Astrocyte (in vitro differentiated cells and primary cell): ENCODE measurements at regions not wholly inside any gene's neighbourhood (a gene's known extent, or its start where the extent isn't known, plus 50 kb on each side); places are given as distances from the start of the nearest gene placed in this dataset.

Experiments
- DNase-seq: peaks from one replicate; pipeline ENCODE4 v3.0.0-alpha.2; 2010; ENCODE audit warnings: low read depth
- FAIRE-seq: peaks from 2 replicates; lab custom pipeline; 2011; peaks lifted over from hg19 to GRCh38; lab: Jason Lieb, UNC
- H2AFZ ChIP-seq: 2 replicates; pipeline ENCODE4 v1.6.0; 2012; ENCODE audit warnings: low read depth, low read length, inconsistent platforms
- H3K27ac ChIP-seq: 2 replicates; pipeline ENCODE4 v1.5.1; 2011; ENCODE audit warnings: low read depth, low read length, inconsistent platforms
- H3K27me3 ChIP-seq: 2 replicates; pipeline ENCODE4 v1.6.0; 2011; ENCODE audit warnings: low read length, inconsistent platforms; ENCODE audit not compliant: insufficient read depth
- H3K36me3 ChIP-seq: 2 replicates; pipeline ENCODE4 v1.5.1; 2011; ENCODE audit warnings: low read length, inconsistent platforms; ENCODE audit not compliant: insufficient read depth
- H3K4me1 ChIP-seq: 2 replicates; pipeline ENCODE4 v1.5.1; 2011; ENCODE audit warnings: low read length, inconsistent platforms; ENCODE audit not compliant: insufficient read depth
- H3K4me2 ChIP-seq: 2 replicates; pipeline ENCODE4 v1.6.0; 2012; ENCODE audit warnings: low read length, inconsistent platforms
- H3K4me3 ChIP-seq: 2 replicates; pipeline ENCODE4 v1.5.1; 2011; ENCODE audit warnings: low read depth, mild to moderate bottlenecking, low read length, inconsistent platforms; ENCODE audit not compliant: insufficient read depth
- H3K79me2 ChIP-seq: 2 replicates; pipeline ENCODE4 v1.6.0; 2012; ENCODE audit warnings: mild to moderate bottlenecking, low read length, inconsistent platforms; ENCODE audit not compliant: insufficient read depth
- H3K9ac ChIP-seq: 2 replicates; pipeline ENCODE4 v1.6.0; 2012; ENCODE audit warnings: mild to moderate bottlenecking, low read length, inconsistent platforms
- H3K9me3 ChIP-seq: 2 replicates; pipeline ENCODE4 v1.5.1; 2012; ENCODE audit warnings: low read depth, mild to moderate bottlenecking, low read length, inconsistent platforms; ENCODE audit not compliant: insufficient read depth
- H4K20me1 ChIP-seq: 2 replicates; pipeline ENCODE4 v1.6.0; 2012; ENCODE audit warnings: low read length, inconsistent platforms; ENCODE audit not compliant: insufficient read depth
- H3K27ac Mint-ChIP-seq: one replicate; pipeline ENCODE4 v1.8.0; 2021; ENCODE audit warnings: mild to moderate bottlenecking, mixed read lengths; ENCODE audit not compliant: unreplicated experiment
- H3K27me3 Mint-ChIP-seq: one replicate; pipeline ENCODE4 v1.8.0; 2021; ENCODE audit warnings: low read depth, mixed read lengths; ENCODE audit not compliant: unreplicated experiment
- H3K36me3 Mint-ChIP-seq: one replicate; pipeline ENCODE4 v1.8.0; 2021; ENCODE audit warnings: low read depth, mixed read lengths; ENCODE audit not compliant: unreplicated experiment
- H3K4me1 Mint-ChIP-seq: one replicate; pipeline ENCODE4 v1.8.0; 2021; ENCODE audit warnings: low read depth, mixed read lengths; ENCODE audit not compliant: unreplicated experiment
- H3K4me3 Mint-ChIP-seq: one replicate; pipeline ENCODE4 v1.8.0; 2021; ENCODE audit warnings: mild to moderate bottlenecking, moderate library complexity, mixed read lengths; ENCODE audit not compliant: unreplicated experiment
- H3K9me3 Mint-ChIP-seq: one replicate; pipeline ENCODE4 v1.8.0; 2021; ENCODE audit warnings: mild to moderate bottlenecking, mixed read lengths; ENCODE audit not compliant: unreplicated experiment
- CTCF ChIP-seq: IDR thresholded peaks from 2 replicates; pipeline ENCODE4 v1.5.1; 2011; ENCODE audit warnings: low read depth, mild to moderate bottlenecking, inconsistent platforms, low read length, moderate library complexity; ENCODE audit not compliant: insufficient read depth
- EZH2 ChIP-seq: IDR thresholded peaks from 2 replicates; pipeline ENCODE4 v1.6.1; 2012; ENCODE audit warnings: mild to moderate bottlenecking, low read length, inconsistent platforms; ENCODE audit not compliant: insufficient read depth

DNA sequence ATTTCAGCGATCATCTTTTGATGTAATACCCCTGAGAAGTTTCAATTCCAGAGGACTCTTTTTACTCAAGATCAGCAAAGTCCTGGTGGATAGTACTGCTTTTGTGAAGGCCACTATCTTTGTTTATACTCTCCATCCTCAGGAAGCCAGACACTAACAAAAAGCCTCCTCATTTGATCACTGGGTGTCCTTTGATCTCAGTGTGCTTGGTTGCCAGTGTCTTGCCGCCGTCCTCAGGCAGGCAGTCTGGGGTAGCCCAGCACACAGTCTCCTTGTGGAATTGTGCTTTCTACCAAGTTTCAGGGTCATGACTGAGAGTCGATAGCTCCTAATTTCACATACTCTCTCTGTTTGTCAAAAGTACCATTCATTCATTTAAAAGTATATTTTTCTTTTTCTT lies 762.2 kb downstream of the EFNB2 start:
- H3K9me3 ChIP-seq = no peaks in the 10 kb centered on the region
- Mint-ChIP-seq H3K4me1 (peaks cover 29% of the 10 kb centered on the region), H3K36me3 (no peaks in the 10 kb centered on the region), H3K27me3 (no peaks in the 10 kb centered on the region), H3K9me3 (no peaks in the 10 kb centered on the region), H3K4me3 (no peak overlapping the region), H3K27ac (no peak overlapping the region)
- H4K20me1 ChIP-seq = no peaks in the 10 kb centered on the region
- DNase-seq = no peak
- no peak overlapping the region for H3K27ac ChIP-seq
- no peak overlapping the region for H2AFZ ChIP-seq
- no peaks in the 10 kb centered on the region for H3K36me3 ChIP-seq
- no peak overlapping the region for H3K9ac ChIP-seq
- no peaks in the 10 kb centered on the region for H3K79me2 ChIP-seq
- no peak overlapping the region for H3K4me2 ChIP-seq
- H3K4me3 ChIP-seq = no peak overlapping the region
- peaks cover 15% of the 10 kb centered on the region for H3K4me1 ChIP-seq
- no peaks in the 10 kb centered on the region for H3K27me3 ChIP-seq
- TF ChIP-seq EZH2 (no peak), CTCF (no peak)
- FAIRE-seq = no peak

GRCh38 chr13:105764486-105764885 lies 771.0 kb downstream of the EFNB2 start:
- H3K9ac ChIP-seq = no peak overlapping the region
- H3K79me2 ChIP-seq = no peaks in the 10 kb centered on the region
- H3K4me3 ChIP-seq = no peak overlapping the region
- no peaks in the 10 kb centered on the region for H3K36me3 Mint-ChIP-seq
- H2AFZ ChIP-seq = no peak overlapping the region
- no peak overlapping the region for H3K27ac Mint-ChIP-seq
- no peaks in the 10 kb centered on the region for H3K27me3 Mint-ChIP-seq
- TF ChIP-seq CTCF (no peak), EZH2 (no peak)
- no peaks in the 10 kb centered on the region for H3K9me3 ChIP-seq
- H3K4me3 Mint-ChIP-seq = no peak overlapping the region
- H3K4me2 ChIP-seq = no peak overlapping the region
- no peaks in the 10 kb centered on the region for H3K36me3 ChIP-seq
- H4K20me1 ChIP-seq = no peaks in the 10 kb centered on the region
- DNase-seq (peak; percentile 18), FAIRE-seq (no peak)
- H3K4me1 Mint-ChIP-seq = peaks cover 5% of the 10 kb centered on the region
- H3K27me3 ChIP-seq = no peaks in the 10 kb centered on the region
- H3K4me1 ChIP-seq = no peaks in the 10 kb centered on the region
- H3K27ac ChIP-seq = no peak overlapping the region
- H3K9me3 Mint-ChIP-seq = no peaks in the 10 kb centered on the region

DNA sequence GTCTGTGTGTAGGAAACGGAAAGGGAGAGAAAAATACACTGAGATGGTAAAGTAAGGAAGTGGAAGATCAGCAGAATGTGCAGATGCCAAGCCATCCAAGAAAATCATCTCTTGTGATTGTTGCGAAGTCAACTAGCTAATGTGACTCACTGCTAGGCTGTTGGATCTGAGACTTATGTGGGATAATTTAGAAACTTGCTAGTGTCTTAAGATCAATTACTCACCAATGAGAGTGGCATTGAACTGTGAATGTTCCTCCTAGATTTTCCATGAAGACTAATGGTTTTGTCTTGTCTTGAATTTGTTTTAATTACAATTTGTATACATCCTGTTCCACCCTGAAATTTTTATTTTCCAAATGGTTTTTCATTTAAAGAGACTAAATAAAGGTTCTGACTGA lies 771.6 kb downstream of the EFNB2 start:
- no peak overlapping the region for H3K4me3 Mint-ChIP-seq
- Histone ChIP-seq H3K9ac (no peak overlapping the region), H4K20me1 (no peaks in the 10 kb centered on the region), H3K36me3 (no peaks in the 10 kb centered on the region), H3K27me3 (no peaks in the 10 kb centered on the region), H3K9me3 (no peaks in the 10 kb centered on the region), H3K4me2 (no peak overlapping the region), H3K79me2 (no peaks in the 10 kb centered on the region), H2AFZ (no peak overlapping the region), H3K4me1 (no peaks in the 10 kb centered on the region), H3K4me3 (no peak overlapping the region), H3K27ac (no peak overlapping the region)
- FAIRE-seq = no peak
- no peaks in the 10 kb centered on the region for H3K36me3 Mint-ChIP-seq
- peaks cover 5% of the 10 kb centered on the region for H3K4me1 Mint-ChIP-seq
- H3K27me3 Mint-ChIP-seq = no peaks in the 10 kb centered on the region
- no peaks in the 10 kb centered on the region for H3K9me3 Mint-ChIP-seq
- TF ChIP-seq CTCF (no peak), EZH2 (no peak)
- DNase-seq = peak; percentile 14
- no peak overlapping the region for H3K27ac Mint-ChIP-seq
